A549 (cell line): ENCODE measurements at regions not wholly inside any gene's neighbourhood (a gene's known extent, or its start where the extent isn't known, plus 50 kb on each side); places are given as distances from the start of the nearest gene placed in this dataset.

Experiments used
- CEBPB ChIP-seq, 2 experiments: fragments of >200 bp in 1 of 2; sonication (Bioruptor Twin) in 1 of 2; formaldehyde crosslinking in 1 of 2; IDR thresholded peaks; 2 replicates each; pipeline ENCODE4 v1.6.1; 2012 to 2016
- CTCF ChIP-seq: fragments of >200 bp; sonication (Bioruptor Twin); formaldehyde crosslinking; IDR thresholded peaks from 3 replicates; pipeline ENCODE4 v1.5.1; 2016
- MAX ChIP-seq: IDR thresholded peaks from 2 replicates; pipeline ENCODE4 v1.6.1; 2012
- PBX3 ChIP-seq: IDR thresholded peaks from 2 replicates; pipeline ENCODE4 v1.6.1; 2012
- POLR2A ChIP-seq: IDR thresholded peaks from 2 replicates; pipeline ENCODE4 v1.6.1; 2012; ENCODE audit warnings: mild to moderate bottlenecking, low read length
- POLR2AphosphoS2 ChIP-seq: conservative IDR thresholded peaks from 2 replicates; pipeline ENCODE4 v1.6.1; 2012; ENCODE audit warnings: low read length, improper control_type of control experiment, inconsistent platforms
- REST ChIP-seq: fragments of 200-600 bp; sonication (generic); IDR thresholded peaks from 2 replicates; pipeline ENCODE4 v1.6.1; 2016; ENCODE audit warnings: antibody characterized with exemption, mild to moderate bottlenecking, moderate library complexity

- TF ChIP-seq REST = no peak
- no peak for TF ChIP-seq CTCF
- TF ChIP-seq MAX = no peak
- no peak for TF ChIP-seq POLR2AphosphoS2
- TF ChIP-seq POLR2A = no peak
- TF ChIP-seq CEBPB (IDR thresholded peaks at IDR 0.05) = no peak
- no peak for TF ChIP-seq PBX3
These were observed 222.3 kb upstream of the S100G start for GRCh38 chrX:16427668-16428067.
